ENCODE measurements at regions not wholly inside any gene's neighbourhood (a gene's known extent, or its start where the extent isn't known, plus 50 kb on each side); places are given as distances from the start of the nearest gene placed in this dataset.

DNA sequence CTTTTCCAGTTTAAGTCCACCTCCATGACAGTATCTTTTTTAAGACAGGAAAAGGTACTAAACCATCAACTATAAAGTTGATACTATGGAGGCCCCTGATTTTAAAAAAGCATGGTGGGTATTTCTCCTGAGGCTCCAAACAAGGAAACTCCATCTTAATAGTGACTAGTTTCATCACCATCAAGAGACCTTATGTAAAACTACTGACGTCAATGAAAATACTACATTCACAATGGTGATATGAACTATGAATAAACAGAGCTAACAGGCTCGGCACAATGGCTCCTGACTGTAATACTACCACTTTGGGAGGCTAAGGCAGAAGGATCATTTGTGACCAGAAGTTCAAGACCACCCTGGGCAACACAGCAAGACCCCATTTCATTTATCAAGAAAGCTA lies 162.7 kb downstream of the KLF12 start:
- TF ChIP-seq, protein P1, sequence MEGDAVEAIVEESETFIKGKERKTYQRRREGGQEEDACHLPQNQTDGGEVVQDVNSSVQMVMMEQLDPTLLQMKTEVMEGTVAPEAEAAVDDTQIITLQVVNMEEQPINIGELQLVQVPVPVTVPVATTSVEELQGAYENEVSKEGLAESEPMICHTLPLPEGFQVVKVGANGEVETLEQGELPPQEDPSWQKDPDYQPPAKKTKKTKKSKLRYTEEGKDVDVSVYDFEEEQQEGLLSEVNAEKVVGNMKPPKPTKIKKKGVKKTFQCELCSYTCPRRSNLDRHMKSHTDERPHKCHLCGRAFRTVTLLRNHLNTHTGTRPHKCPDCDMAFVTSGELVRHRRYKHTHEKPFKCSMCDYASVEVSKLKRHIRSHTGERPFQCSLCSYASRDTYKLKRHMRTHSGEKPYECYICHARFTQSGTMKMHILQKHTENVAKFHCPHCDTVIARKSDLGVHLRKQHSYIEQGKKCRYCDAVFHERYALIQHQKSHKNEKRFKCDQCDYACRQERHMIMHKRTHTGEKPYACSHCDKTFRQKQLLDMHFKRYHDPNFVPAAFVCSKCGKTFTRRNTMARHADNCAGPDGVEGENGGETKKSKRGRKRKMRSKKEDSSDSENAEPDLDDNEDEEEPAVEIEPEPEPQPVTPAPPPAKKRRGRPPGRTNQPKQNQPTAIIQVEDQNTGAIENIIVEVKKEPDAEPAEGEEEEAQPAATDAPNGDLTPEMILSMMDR (IDR thresholded peaks at IDR 0.05) = no peak
- TF ChIP-seq POLR2A (IDR thresholded peaks at IDR 0.05) = no peak
